ENCODE measurements at regions not wholly inside any gene's neighbourhood (a gene's known extent, or its start where the extent isn't known, plus 50 kb on each side); places are given as distances from the start of the nearest gene placed in this dataset.

DNA sequence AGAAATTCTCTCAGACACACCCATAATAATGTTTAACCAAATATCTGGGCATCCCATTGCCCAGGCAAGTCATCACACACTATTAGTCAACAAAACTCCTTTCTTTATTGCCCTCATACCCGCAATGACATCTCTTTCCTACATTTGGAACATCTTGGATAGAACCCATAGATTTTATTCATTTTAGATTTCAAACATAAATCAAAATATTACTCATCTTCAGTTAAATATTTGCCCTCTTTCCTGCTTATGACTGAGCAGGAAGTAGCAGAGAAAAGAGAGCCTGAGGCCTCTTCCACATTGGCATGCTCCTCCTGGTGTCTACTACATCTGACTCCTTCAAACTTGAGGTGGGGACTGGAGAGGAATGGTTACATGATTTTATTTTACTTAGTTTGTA, 592.0 kb downstream of the CHSY3 start:
- peaks cover 9% of the 10 kb centered on the region; the same call in 1 of the 2 replicates for H3K36me3 ChIP-seq (ENCODE audit: low read depth)
- ATAC-seq (ENCODE audit: low read depth) (peak; percentile 99), DNase-seq (ENCODE audit: low spot score) (no peak)
- H3K4me3 ChIP-seq (ENCODE audit: severe bottlenecking), result no peak overlapping the region
- TF ChIP-seq, protein P1, sequence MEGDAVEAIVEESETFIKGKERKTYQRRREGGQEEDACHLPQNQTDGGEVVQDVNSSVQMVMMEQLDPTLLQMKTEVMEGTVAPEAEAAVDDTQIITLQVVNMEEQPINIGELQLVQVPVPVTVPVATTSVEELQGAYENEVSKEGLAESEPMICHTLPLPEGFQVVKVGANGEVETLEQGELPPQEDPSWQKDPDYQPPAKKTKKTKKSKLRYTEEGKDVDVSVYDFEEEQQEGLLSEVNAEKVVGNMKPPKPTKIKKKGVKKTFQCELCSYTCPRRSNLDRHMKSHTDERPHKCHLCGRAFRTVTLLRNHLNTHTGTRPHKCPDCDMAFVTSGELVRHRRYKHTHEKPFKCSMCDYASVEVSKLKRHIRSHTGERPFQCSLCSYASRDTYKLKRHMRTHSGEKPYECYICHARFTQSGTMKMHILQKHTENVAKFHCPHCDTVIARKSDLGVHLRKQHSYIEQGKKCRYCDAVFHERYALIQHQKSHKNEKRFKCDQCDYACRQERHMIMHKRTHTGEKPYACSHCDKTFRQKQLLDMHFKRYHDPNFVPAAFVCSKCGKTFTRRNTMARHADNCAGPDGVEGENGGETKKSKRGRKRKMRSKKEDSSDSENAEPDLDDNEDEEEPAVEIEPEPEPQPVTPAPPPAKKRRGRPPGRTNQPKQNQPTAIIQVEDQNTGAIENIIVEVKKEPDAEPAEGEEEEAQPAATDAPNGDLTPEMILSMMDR (IDR thresholded peaks at IDR 0.05; ENCODE audit: poor library complexity, severe bottlenecking), result no peak
- peaks cover 15% of the 10 kb centered on the region for H3K4me1 ChIP-seq (ENCODE audit: insufficient read depth, poor library complexity, severe bottlenecking)
- peak overlapping the region; percentile 90 for H3K27ac ChIP-seq (ENCODE audit: poor library complexity, severe bottlenecking)
- no peaks in the 10 kb centered on the region for H3K27me3 ChIP-seq (ENCODE audit: insufficient read depth, poor library complexity, severe bottlenecking)
- H3K9me3 ChIP-seq (ENCODE audit: severe bottlenecking), result peaks cover 6% of the 10 kb centered on the region

DNA sequence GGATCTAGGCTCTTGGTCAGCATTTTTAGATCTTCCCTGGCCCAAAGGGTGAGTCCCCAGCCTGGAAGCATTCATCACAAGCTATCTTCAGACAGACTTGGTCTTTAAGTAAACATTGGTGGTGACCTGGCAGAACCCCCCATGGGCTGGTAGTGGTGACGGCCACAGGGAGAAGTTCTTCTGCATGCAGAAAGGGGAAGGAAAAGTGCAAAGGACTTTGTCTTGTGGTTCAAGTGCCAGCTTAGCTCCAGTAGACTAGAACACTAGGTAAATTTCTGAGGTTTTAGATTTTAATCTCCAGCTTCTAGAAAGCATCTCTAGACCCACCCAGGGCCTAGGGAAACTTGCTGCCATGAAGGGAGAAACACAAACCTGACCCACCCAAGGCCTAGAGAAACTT, 584.0 kb downstream of the CHSY3 start:
- Histone ChIP-seq H3K9me3 (ENCODE audit: severe bottlenecking) (no peaks in the 10 kb centered on the region), H3K27ac (ENCODE audit: poor library complexity, severe bottlenecking) (no peak overlapping the region), H3K36me3 (ENCODE audit: low read depth) (no peaks in the 10 kb centered on the region), H3K27me3 (ENCODE audit: insufficient read depth, poor library complexity, severe bottlenecking) (no peaks in the 10 kb centered on the region), H3K4me1 (ENCODE audit: insufficient read depth, poor library complexity, severe bottlenecking) (peaks cover 3% of the 10 kb centered on the region), H3K4me3 (ENCODE audit: severe bottlenecking) (no peak overlapping the region)
- DNase-seq (ENCODE audit: low spot score), result no peak
- TF ChIP-seq, protein P1 (IDR thresholded peaks at IDR 0.05; ENCODE audit: poor library complexity, severe bottlenecking), result no peak
- no peak for ATAC-seq (ENCODE audit: low read depth)

DNA sequence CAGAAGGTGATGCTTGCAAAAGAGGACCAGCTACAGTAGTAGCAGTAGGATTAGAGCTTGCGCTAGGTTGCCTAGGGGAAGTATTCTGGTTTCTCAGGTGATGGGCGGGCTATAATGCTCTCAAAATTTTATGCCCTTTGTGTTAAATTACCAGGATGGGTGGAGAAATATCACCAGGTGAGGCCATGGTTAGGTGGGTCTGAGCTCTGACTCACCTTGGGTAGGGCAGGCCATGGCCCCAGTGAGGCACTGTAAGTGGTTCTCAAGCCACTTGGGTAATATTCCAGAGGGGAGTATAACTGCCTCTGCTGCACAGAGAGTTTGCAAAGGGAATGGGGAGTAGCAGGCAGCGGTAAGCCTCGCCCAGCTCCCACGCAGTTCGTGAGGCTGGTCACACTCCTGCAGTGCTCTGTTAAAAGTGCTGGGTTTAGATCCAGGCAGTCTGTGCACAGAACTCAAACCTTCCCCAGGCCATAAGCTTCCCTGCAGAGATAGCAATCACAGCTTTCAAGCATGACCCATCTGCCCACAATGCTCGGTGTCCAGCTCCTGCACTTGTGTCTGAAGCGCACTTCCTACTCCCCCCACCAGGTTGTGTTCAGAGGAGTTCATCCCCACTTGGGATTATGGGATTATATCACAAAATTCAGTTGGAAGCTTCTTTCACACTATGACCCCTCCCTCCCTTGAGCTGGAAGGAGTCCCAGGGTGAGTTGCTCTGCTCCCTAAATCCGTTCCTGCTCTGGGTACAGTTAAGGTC, 575.0 kb downstream of the CHSY3 start:
- Histone ChIP-seq H3K4me3 (ENCODE audit: severe bottlenecking) (no peak overlapping the region), H3K27me3 (ENCODE audit: insufficient read depth, poor library complexity, severe bottlenecking) (no peaks in the 10 kb centered on the region), H3K36me3 (ENCODE audit: low read depth) (no peaks in the 10 kb centered on the region), H3K9me3 (ENCODE audit: severe bottlenecking) (no peaks in the 10 kb centered on the region), H3K27ac (ENCODE audit: poor library complexity, severe bottlenecking) (no peak overlapping the region), H3K4me1 (ENCODE audit: insufficient read depth, poor library complexity, severe bottlenecking) (peaks cover 3% of the 10 kb centered on the region)
- TF ChIP-seq, protein P1 (IDR thresholded peaks at IDR 0.05; ENCODE audit: poor library complexity, severe bottlenecking), result no peak
- DNase-seq (ENCODE audit: low spot score) (no peak), ATAC-seq (ENCODE audit: low read depth) (peak; percentile 35; the same call in 1 of the 3 replicates)

DNA sequence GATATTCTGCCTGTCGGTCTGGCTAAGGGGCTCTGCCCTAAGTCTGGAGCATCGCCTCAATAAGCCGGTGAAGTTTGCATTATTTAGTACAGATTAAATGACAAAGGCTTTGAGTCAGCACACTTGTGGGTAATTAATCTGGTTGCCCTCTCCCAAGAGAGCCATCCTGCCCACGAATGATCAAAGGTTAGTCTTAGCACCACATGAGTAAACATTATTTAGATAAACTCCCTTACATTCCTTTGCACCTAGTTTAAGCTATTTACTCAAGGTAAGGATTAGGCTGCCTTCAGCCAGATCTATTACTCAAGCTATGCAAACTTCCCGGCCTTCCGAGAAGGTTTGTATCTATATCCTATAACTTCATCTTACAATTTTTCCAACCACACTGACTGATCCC, 572.1 kb downstream of the CHSY3 start:
- Histone ChIP-seq H3K27ac (ENCODE audit: poor library complexity, severe bottlenecking) (no peak overlapping the region), H3K36me3 (ENCODE audit: low read depth) (no peaks in the 10 kb centered on the region), H3K4me1 (ENCODE audit: insufficient read depth, poor library complexity, severe bottlenecking) (no peaks in the 10 kb centered on the region), H3K9me3 (ENCODE audit: severe bottlenecking) (no peaks in the 10 kb centered on the region), H3K27me3 (ENCODE audit: insufficient read depth, poor library complexity, severe bottlenecking) (no peaks in the 10 kb centered on the region), H3K4me3 (ENCODE audit: severe bottlenecking) (no peak overlapping the region)
- DNase-seq (ENCODE audit: low spot score) (no peak), ATAC-seq (ENCODE audit: low read depth) (peak; percentile 44; the same call in 2 of the 3 replicates)
- TF ChIP-seq, protein P1 (IDR thresholded peaks at IDR 0.05; ENCODE audit: poor library complexity, severe bottlenecking), result no peak

DNA sequence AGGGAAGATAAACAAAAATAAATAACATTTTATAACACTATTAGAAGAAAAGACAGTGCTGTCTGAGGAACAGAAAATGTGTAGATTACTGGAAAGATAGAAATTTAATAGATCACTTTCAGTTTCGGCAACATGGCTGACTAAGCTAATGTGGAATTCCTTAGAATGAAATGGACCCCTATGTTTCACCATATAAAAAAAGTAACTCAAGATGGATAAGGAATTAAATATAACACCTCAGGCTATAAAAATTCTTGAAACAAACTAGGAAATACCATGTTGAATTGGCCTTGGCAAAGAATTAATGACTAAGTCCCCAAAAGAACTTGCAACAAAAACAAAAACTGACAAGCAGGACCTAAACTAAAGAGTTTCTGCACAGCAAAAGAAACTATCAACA, 558.3 kb downstream of the CHSY3 start:
- no peaks in the 10 kb centered on the region for H3K36me3 ChIP-seq (ENCODE audit: low read depth)
- H3K27me3 ChIP-seq (ENCODE audit: insufficient read depth, poor library complexity, severe bottlenecking), result no peaks in the 10 kb centered on the region
- H3K9me3 ChIP-seq (ENCODE audit: severe bottlenecking), result no peaks in the 10 kb centered on the region
- peaks cover 3% of the 10 kb centered on the region for H3K4me1 ChIP-seq (ENCODE audit: insufficient read depth, poor library complexity, severe bottlenecking)
- no peak; the same call in 2 of the 3 replicates for ATAC-seq (ENCODE audit: low read depth)
- H3K27ac ChIP-seq (ENCODE audit: poor library complexity, severe bottlenecking), result no peak overlapping the region
- TF ChIP-seq, protein P1 (IDR thresholded peaks at IDR 0.05; ENCODE audit: poor library complexity, severe bottlenecking), result no peak
- H3K4me3 ChIP-seq (ENCODE audit: severe bottlenecking), result no peak overlapping the region
- DNase-seq (ENCODE audit: low spot score), result no peak
